SHP77 treated with DMSO at 0.1 percent for 48 hours (cell line): ENCODE measurements at regions not wholly inside any gene's neighbourhood (a gene's known extent, or its start where the extent isn't known, plus 50 kb on each side); places are given as distances from the start of the nearest gene placed in this dataset.
"Not testable (repeated sequence)": the region's sequence is repeated elsewhere in the genome, so short reads cannot be mapped to it uniquely, and the experiment has no call there.

ENCODE experiments used
- DNase-seq: peaks from one replicate; lab custom pipeline; 2025; lab: John Stamatoyannopoulos, UW

- not testable (repeated sequence) for DNase-seq
Observed at GRCh38 chr14:59058776-59059175, 129.7 kb upstream of the DAAM1 start.

- no peak for DNase-seq
Observed at GRCh38 chr14:59060841-59061240, 127.6 kb upstream of the DAAM1 start.

- DNase-seq, result no peak
Observed at GRCh38 chr14:59061292-59061691, 127.2 kb upstream of the DAAM1 start.

- DNase-seq, result no peak
Observed at GRCh38 chr14:59063259-59063658, 125.2 kb upstream of the DAAM1 start.

GRCh38 chr14:59067127-59067894 lies 121.2 kb upstream of the DAAM1 start:
- no peak for DNase-seq

GRCh38 chr14:59069163-59069854 lies 119.2 kb upstream of the DAAM1 start:
- DNase-seq, result no peak

- no peak for DNase-seq
Observed at GRCh38 chr14:59075506-59075905, 113.0 kb upstream of the DAAM1 start.

- no peak for DNase-seq
Observed at GRCh38 chr14:59081720-59082119, 106.7 kb upstream of the DAAM1 start.

- no peak for DNase-seq
Observed at GRCh38 chr14:59085207-59085739, 103.2 kb upstream of the DAAM1 start.

- DNase-seq, result no peak
Observed at GRCh38 chr14:59086241-59086882, 102.1 kb upstream of the DAAM1 start.

GRCh38 chr14:59087240-59087639 lies 101.2 kb upstream of the DAAM1 start:
- no peak for DNase-seq

GRCh38 chr14:59087711-59088110 lies 100.8 kb upstream of the DAAM1 start:
- DNase-seq, result no peak

- DNase-seq, result no peak
Observed at GRCh38 chr14:59090572-59090971, 97.9 kb upstream of the DAAM1 start.

- DNase-seq, result no peak
Observed at GRCh38 chr14:59091404-59091803, 97.1 kb upstream of the DAAM1 start.

- DNase-seq, result no peak
Observed at GRCh38 chr14:59091976-59092375, 96.5 kb upstream of the DAAM1 start.

GRCh38 chr14:59093902-59094301 lies 94.6 kb upstream of the DAAM1 start:
- no peak for DNase-seq

- no peak for DNase-seq
Observed at GRCh38 chr14:59096303-59096702, 92.2 kb upstream of the DAAM1 start.

- no peak for DNase-seq
Observed at GRCh38 chr14:59097681-59098080, 90.8 kb upstream of the DAAM1 start.

GRCh38 chr14:59098377-59098776 lies 90.1 kb upstream of the DAAM1 start:
- no peak for DNase-seq

GRCh38 chr14:59100205-59100604 lies 88.3 kb upstream of the DAAM1 start:
- DNase-seq, result no peak

- no peak for DNase-seq
Observed at GRCh38 chr14:59101476-59101875, 87.0 kb upstream of the DAAM1 start.

GRCh38 chr14:59103396-59103795 lies 85.1 kb upstream of the DAAM1 start:
- DNase-seq, result no peak

- DNase-seq, result no peak
Observed at GRCh38 chr14:59107819-59108218, 80.6 kb upstream of the DAAM1 start.
